GM20000 (cell line): ENCODE measurements at regions not wholly inside any gene's neighbourhood (a gene's known extent, or its start where the extent isn't known, plus 50 kb on each side); places are given as distances from the start of the nearest gene placed in this dataset.

Source experiments
- DNase-seq: peaks from one replicate; pipeline ENCODE4 v3.0.0; 2012; ENCODE audit warnings: low spot score
- CTCF ChIP-seq: IDR thresholded peaks from 2 replicates; pipeline ENCODE4 v1.5.1; 2012; ENCODE audit warnings: mild to moderate bottlenecking, control low read depth; ENCODE audit errors: extremely low read depth, missing control alignments

GRCh38 chr3:22308871-22309270 is 557.9 kb upstream of the ZNF385D start:
- DNase-seq: no peak

GRCh38 chr3:22315925-22316324 is 564.9 kb upstream of the ZNF385D start:
- no peak for DNase-seq
- TF ChIP-seq CTCF: no peak

More at GRCh38 chr3:22308871-22309270, 557.9 kb upstream of the ZNF385D start:
- no peak for TF ChIP-seq CTCF

- TF ChIP-seq CTCF: no peak
- DNase-seq: no peak
Observed at GRCh38 chr3:22318325-22318724, 567.3 kb upstream of the ZNF385D start.

- DNase-seq: no peak
- TF ChIP-seq CTCF: no peak
Observed at GRCh38 chr3:22319446-22319845, 568.4 kb upstream of the ZNF385D start.

GRCh38 chr3:22322861-22323260 is 571.9 kb upstream of the ZNF385D start:
- no peak for DNase-seq
- TF ChIP-seq CTCF: no peak

GRCh38 chr3:22326305-22326704 is 575.3 kb upstream of the ZNF385D start:
- no peak for TF ChIP-seq CTCF
- no peak for DNase-seq

GRCh38 chr3:22334996-22335395 is 584.0 kb upstream of the ZNF385D start:
- no peak for TF ChIP-seq CTCF
- no peak for DNase-seq
